Prostate gland (tissue), 2 donors: ENCODE measurements at regions not wholly inside any gene's neighbourhood (a gene's known extent, or its start where the extent isn't known, plus 50 kb on each side); places are given as distances from the start of the nearest gene placed in this dataset.

Experiments used
- POLR2AphosphoS5 ChIP-seq: sonication (generic); formaldehyde crosslinking; IDR thresholded peaks from one replicate; pipeline ENCODE4 v1.6.1; 2017; ENCODE audit warnings: antibody characterized with exemption
- TF ChIP-seq, protein P1 (sequence below), 4 experiments: fragments of 200-600 bp in 2 of 4; fragments of 450-650 bp in 2 of 4; sonication (generic) in 2 of 4; IDR thresholded peaks; 1 replicate in 3 of 4; 2 replicates in 1 of 4; pipeline ENCODE4 v1.5.1; 2016 to 2019; ENCODE audit warnings: antibody characterized with exemption in 4 of 4, mild to moderate bottlenecking in 2 of 4, moderate library complexity in 2 of 4

DNA sequence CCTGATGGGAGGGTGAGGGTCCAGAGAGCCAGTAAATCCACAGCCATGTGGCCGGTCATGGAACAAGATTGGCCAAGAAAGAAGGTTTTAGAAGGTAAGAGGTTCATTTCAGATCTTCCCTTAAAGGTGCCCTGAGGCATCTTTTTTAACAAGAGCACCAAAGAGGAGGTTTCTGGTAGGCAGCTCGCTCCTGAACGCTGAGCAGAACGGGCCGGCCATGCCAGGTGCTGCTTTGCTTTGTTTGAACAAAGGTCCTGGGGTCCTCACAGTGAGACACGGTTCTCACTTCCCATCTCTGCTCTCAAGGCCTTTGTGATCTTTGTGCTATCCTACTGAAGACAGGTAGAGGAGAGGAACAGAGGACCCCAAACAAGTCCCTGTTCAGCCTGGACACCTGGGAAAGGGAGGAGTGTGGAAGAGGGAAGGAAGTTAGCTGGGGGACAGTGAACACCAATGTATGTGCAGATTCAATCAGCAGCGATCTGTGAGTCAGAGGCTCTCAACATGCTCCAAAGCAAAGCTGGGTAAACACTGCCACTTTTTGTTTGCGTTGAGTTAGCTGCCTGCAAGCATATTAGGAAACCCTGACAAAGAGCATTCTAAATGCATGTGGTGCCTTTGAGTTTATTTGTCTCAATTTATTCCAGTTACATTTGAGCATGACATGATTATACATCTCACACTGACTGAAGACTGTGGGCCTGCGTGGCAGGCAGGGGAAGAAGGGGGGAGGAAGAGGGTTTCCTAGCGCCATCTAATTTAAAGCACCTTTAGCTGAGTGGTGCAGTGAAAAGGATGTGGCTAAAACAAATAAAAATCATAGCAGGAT, 102.4 kb downstream of the ASB1 start:
- TF ChIP-seq, protein P1, sequence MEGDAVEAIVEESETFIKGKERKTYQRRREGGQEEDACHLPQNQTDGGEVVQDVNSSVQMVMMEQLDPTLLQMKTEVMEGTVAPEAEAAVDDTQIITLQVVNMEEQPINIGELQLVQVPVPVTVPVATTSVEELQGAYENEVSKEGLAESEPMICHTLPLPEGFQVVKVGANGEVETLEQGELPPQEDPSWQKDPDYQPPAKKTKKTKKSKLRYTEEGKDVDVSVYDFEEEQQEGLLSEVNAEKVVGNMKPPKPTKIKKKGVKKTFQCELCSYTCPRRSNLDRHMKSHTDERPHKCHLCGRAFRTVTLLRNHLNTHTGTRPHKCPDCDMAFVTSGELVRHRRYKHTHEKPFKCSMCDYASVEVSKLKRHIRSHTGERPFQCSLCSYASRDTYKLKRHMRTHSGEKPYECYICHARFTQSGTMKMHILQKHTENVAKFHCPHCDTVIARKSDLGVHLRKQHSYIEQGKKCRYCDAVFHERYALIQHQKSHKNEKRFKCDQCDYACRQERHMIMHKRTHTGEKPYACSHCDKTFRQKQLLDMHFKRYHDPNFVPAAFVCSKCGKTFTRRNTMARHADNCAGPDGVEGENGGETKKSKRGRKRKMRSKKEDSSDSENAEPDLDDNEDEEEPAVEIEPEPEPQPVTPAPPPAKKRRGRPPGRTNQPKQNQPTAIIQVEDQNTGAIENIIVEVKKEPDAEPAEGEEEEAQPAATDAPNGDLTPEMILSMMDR (IDR thresholded peaks at IDR 0.05), result peak in 1 of 4 experiments; percentile 19
- TF ChIP-seq POLR2AphosphoS5, result peak; percentile 65
